ENCODE measurements at regions not wholly inside any gene's neighbourhood (a gene's known extent, or its start where the extent isn't known, plus 50 kb on each side); places are given as distances from the start of the nearest gene placed in this dataset.
"Not testable (repeated sequence)": the region's sequence is repeated elsewhere in the genome, so short reads cannot be mapped to it uniquely, and the experiment has no call there.

DNA sequence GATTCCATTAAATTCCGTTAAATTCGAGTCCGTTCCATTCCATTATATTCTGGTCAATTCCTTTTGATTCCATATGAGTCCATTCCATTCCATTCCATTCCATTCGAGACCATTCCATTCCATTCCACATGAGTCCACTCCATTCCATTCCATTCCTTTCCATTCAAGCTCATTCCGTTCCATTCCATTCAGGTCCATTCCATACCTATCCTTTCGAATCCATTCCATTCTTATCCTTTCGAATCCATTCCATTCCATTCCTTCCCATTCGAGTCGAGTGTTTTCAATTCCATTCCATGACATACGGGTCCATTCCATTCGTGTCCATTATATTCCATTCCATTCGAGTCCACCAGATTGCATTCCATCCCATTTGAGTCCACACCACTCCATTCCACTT, 1127.4 kb downstream of the RPIA start:
- no peak for ATAC-seq (ENCODE audit: low read depth)
- H3K36me3 Mint-ChIP-seq = peaks cover 43% of the 10 kb centered on the region
- H3K9me3 Mint-ChIP-seq = peaks cover 96% of the 10 kb centered on the region
- H3K4me3 Mint-ChIP-seq = no peak overlapping the region
- no peaks in the 10 kb centered on the region for H3K4me1 Mint-ChIP-seq
- no peak overlapping the region for H3K27ac Mint-ChIP-seq
- H3K27me3 Mint-ChIP-seq = no peaks in the 10 kb centered on the region
- no peak for DNase-seq
- POLR2A ChIA-PET = no interaction called here

DNA sequence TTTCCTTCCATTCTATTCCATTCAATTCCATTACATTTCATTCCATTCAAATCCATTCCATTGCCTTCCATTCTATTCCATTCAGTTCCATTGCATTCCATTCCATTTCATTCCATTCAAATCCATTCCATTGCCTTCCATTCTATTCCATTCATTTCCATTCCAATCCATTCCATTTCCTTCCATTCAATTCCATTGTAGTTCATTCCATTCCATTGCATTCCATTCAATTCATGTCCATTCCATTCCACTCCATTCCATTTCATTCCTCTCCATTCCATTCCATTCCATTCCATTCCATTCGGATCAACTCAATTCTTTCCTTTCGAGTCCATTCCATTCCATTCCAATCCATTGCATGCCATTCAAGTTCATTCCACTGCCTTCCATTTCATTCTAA, 1128.3 kb downstream of the RPIA start:
- Mint-ChIP-seq H3K27ac (no peak overlapping the region), H3K4me1 (no peaks in the 10 kb centered on the region), H3K36me3 (peaks cover 43% of the 10 kb centered on the region), H3K9me3 (peaks cover 94% of the 10 kb centered on the region), H3K27me3 (no peaks in the 10 kb centered on the region), H3K4me3 (no peak overlapping the region)
- POLR2A ChIA-PET = no interaction called here
- ATAC-seq (ENCODE audit: low read depth) (no peak), DNase-seq (no peak)

DNA sequence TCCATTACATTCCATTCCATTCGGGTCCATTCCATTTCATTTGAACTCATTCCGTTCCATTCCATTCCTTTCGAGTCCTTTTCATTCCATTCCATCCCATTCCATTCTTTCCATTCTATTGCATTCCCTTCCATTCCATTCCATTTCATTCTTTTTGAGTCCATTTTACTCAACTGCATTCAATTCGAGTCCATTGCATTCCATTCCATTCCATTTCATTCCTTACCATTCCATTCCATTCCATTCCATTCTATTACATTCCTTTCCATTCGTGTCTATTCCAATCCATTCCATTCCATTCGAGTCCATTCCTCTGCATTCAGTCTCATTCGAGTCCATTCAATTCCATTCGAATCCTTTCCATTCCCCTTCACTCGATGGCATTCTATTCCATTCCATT, 1128.8 kb downstream of the RPIA start:
- DNase-seq = no peak
- Mint-ChIP-seq H3K9me3 (peaks cover 89% of the 10 kb centered on the region), H3K4me3 (no peak overlapping the region), H3K4me1 (no peaks in the 10 kb centered on the region), H3K27ac (no peak overlapping the region), H3K27me3 (no peaks in the 10 kb centered on the region), H3K36me3 (peaks cover 43% of the 10 kb centered on the region)
- no peak for ATAC-seq (ENCODE audit: low read depth)
- POLR2A ChIA-PET = no interaction called here

DNA sequence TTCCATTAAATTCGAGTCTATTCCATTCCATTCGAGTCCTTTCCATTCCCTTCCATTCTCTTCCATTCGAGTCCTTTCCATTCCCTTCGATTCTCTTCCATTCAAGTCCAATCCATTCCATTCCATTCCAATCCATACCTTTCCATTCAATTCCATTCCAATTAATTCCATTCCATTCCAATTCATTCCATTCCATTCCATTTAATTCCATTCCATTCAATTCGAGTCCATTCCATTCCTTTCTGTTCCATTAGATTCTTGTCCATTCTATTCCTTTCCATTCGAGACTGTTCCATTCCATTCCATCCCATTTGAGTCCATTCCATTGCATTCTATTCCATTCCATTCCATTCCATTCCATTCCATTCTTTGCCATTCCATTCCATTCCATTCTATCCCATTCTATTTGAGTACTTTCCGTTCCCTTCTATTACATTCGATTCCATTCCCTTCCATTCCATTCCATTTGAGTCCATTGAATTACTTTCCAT, 1130.0 kb downstream of the RPIA start:
- Mint-ChIP-seq H3K9me3 (peaks cover 77% of the 10 kb centered on the region), H3K4me3 (no peak overlapping the region), H3K36me3 (peaks cover 48% of the 10 kb centered on the region)

DNA sequence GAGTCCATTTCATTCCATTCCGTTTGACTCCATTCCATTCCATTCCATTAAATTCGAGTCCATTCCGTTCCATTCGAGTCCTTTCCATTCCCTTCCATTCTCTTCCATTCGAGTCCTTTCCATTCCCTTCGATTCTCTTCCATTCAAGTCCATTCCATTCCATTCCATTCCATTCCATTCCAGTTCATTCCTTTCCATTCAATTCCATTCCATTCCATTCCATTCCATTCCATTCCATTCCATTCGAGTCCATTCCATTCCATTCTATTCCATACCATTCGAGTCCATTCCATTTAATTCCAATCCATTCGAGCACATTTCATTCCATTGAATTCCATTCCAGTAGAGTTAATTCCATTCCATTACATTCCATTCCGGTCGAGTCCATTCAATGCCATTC, 1130.9 kb downstream of the RPIA start:
- H3K27ac Mint-ChIP-seq; H3K4me3 Mint-ChIP-seq; H3K4me1 Mint-ChIP-seq; H3K27me3 Mint-ChIP-seq; DNase-seq; ATAC-seq (ENCODE audit: low read depth); POLR2A ChIA-PET: not testable (repeated sequence)
- peaks cover 52% of the 10 kb centered on the region for H3K36me3 Mint-ChIP-seq
- peaks cover 69% of the 10 kb centered on the region for H3K9me3 Mint-ChIP-seq

More for the DNA sequence above, 1130.0 kb downstream of the RPIA start:
- no peak for ATAC-seq (ENCODE audit: low read depth)
- POLR2A ChIA-PET = no interaction called here
- no peaks in the 10 kb centered on the region for H3K4me1 Mint-ChIP-seq
- H3K27ac Mint-ChIP-seq = no peak overlapping the region
- no peak for DNase-seq
- H3K27me3 Mint-ChIP-seq = no peaks in the 10 kb centered on the region

DNA sequence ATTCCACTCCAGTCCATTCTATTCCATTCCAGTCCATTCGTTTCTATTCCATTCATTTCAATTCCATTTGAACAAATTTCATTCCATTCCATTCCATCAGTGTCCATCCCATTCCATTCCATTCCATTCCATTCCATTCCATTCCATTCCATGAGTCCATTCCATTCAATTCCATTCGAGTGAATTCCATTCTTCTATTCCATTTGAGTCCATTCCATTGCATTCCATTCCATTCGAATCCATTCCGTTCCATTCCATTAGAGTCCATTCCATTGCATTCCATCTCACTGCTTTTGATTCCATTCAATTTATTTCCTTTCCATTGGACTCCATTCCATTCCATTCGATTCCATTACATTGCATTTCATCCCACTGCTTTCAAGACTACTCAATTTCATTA, 1132.1 kb downstream of the RPIA start:
- Mint-ChIP-seq H3K9me3 (peaks cover 57% of the 10 kb centered on the region), H3K36me3 (peaks cover 43% of the 10 kb centered on the region), H3K27me3 (no peaks in the 10 kb centered on the region), H3K4me1 (no peaks in the 10 kb centered on the region), H3K4me3 (no peak overlapping the region), H3K27ac (no peak overlapping the region)
- no peak for DNase-seq
- ATAC-seq (ENCODE audit: low read depth) = no peak
- POLR2A ChIA-PET = no interaction called here

DNA sequence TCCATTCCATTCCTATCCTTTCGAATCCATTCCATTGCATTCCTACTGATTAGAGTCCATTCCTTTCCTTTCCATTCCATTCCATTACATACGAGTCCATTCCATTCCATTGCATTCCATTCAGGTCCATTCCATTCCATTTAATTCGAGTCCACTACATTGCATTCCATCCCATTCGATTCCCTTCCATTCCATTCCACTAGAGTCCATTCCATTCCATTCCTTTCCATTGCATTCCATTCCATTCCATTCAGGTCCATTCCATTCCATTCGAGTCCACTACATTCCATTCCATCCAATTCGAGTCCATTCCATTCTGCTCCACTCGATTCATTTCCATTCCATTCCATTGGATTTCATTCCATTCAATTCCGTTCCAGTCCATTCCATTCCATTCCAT, 1133.6 kb downstream of the RPIA start:
- Mint-ChIP-seq H3K27ac (no peak overlapping the region), H3K4me3 (no peak overlapping the region), H3K36me3 (peaks cover 41% of the 10 kb centered on the region), H3K4me1 (no peaks in the 10 kb centered on the region), H3K27me3 (no peaks in the 10 kb centered on the region), H3K9me3 (peaks cover 50% of the 10 kb centered on the region)
- ATAC-seq (ENCODE audit: low read depth) = no peak
- DNase-seq = no peak
- POLR2A ChIA-PET = no interaction called here

DNA sequence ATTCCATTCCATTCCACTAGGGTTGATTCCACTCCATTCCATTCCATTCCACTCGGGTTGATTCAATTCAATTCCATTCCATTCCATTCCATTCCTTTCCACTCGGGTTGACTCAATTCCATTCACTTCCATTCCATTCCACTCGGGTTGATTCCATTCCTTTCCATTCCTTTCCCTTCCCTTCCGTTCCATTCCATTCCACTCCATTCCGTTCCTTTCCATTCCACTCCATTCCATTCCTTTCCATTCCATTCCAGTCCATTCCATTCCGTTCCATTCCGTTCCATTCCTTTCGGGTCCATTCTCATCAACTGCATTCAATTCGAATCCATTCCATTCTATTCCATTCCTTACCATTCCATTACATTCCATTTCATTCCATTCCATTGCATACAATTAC, 1135.3 kb downstream of the RPIA start:
- H3K4me1 Mint-ChIP-seq; H3K27me3 Mint-ChIP-seq; POLR2A ChIA-PET; H3K27ac Mint-ChIP-seq; H3K4me3 Mint-ChIP-seq; DNase-seq; ATAC-seq (ENCODE audit: low read depth): not testable (repeated sequence)
- H3K9me3 Mint-ChIP-seq = peaks cover 49% of the 10 kb centered on the region
- peaks cover 39% of the 10 kb centered on the region for H3K36me3 Mint-ChIP-seq

DNA sequence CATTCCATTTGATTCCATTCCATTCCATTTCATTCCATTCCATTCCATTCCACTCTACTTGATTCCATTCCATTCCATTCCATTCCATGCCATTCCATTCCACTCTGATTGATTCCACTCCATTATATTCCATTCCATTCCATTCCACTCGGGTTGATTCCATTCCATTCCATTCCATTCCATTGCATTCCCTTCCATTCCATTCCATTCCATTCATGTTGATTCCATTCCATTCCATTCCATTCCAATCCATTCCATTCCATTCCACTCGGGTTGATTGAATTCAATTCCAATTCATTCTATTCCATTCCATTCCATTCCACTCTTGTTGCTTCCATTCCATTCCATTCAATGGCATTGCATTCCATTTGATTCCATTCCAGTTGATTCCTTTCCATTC, 1136.4 kb downstream of the RPIA start:
- POLR2A ChIA-PET; ATAC-seq (ENCODE audit: low read depth); H3K27me3 Mint-ChIP-seq; H3K4me3 Mint-ChIP-seq; H3K27ac Mint-ChIP-seq; DNase-seq; H3K4me1 Mint-ChIP-seq: not testable (repeated sequence)
- H3K36me3 Mint-ChIP-seq = peaks cover 35% of the 10 kb centered on the region
- peaks cover 46% of the 10 kb centered on the region for H3K9me3 Mint-ChIP-seq

DNA sequence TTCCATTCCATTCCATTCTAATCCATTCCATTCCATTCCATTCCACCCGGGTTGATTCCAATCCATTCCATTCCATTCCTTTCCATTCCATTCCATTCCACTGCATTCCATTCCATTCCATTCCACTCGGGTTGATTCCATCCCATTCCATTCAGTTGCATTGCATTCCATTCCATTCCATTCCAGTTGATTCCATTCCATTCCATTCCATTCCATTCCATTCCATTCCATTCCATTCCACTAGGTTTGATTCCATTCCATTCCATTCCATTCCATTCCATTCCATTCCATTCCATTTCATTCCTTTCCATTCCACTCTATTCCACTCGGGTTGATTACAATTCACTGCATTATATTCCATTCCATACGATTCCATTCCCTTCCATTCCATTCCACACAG, 1136.9 kb downstream of the RPIA start:
- H3K4me3 Mint-ChIP-seq; DNase-seq; H3K4me1 Mint-ChIP-seq; POLR2A ChIA-PET; ATAC-seq (ENCODE audit: low read depth); H3K27ac Mint-ChIP-seq; H3K27me3 Mint-ChIP-seq: not testable (repeated sequence)
- Mint-ChIP-seq H3K36me3 (peaks cover 35% of the 10 kb centered on the region), H3K9me3 (peaks cover 42% of the 10 kb centered on the region)

DNA sequence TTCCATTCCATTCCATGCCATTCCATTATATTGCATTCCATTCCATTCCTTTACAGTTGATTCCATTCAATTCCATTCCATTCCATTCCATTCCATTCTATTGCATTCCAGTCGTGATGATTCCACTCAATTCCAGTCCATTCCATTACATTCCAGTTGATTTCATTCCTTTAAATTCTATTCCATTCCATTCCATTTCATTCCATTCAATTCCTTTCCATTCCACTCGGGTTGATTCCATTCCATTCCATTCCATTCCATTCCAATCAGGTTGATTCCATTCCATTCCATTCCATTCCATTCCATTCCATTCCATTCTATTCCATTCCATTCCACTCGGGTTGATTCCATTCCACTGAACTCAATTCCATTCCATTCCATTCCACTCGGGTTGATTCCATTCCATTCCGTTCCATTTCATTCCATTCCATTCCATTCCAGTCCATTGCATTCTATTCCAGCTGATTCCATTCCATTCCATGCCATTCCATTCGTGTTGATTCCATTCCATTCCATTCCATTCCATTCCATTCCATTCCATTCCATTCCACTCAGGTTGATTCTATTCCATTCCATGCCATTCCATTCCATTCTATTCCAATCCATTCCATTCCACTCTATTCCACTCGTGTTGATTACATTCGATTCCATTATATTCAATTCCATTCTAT, 1137.6 kb downstream of the RPIA start:
- peaks cover 36% of the 10 kb centered on the region for H3K9me3 Mint-ChIP-seq
- H3K4me3 Mint-ChIP-seq; DNase-seq; ATAC-seq (ENCODE audit: low read depth); POLR2A ChIA-PET; H3K4me1 Mint-ChIP-seq; H3K27ac Mint-ChIP-seq; H3K27me3 Mint-ChIP-seq: not testable (repeated sequence)
- H3K36me3 Mint-ChIP-seq = peaks cover 30% of the 10 kb centered on the region

DNA sequence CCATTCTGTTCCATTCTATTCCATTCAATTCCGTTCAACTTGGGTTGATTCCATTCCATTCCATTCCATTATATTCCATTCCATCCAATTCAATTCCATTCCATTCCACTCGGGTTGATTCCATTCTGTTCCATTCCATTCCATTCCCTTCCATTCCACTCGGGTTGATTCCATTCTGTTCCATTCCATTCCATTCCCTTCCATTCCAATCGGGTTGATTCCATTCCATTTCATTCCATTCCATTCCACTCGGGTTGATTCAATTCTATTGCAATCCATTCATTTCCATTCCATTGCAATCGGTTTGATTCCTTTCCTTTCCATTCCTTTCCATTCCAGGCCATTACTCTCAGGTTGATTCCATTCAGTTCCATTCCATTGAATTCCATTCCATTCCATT, 1138.4 kb downstream of the RPIA start:
- Mint-ChIP-seq H3K4me3 (no peak overlapping the region), H3K27me3 (no peaks in the 10 kb centered on the region), H3K4me1 (no peaks in the 10 kb centered on the region), H3K9me3 (peaks cover 37% of the 10 kb centered on the region), H3K27ac (no peak overlapping the region), H3K36me3 (peaks cover 31% of the 10 kb centered on the region)
- POLR2A ChIA-PET = no interaction called here
- DNase-seq (no peak), ATAC-seq (ENCODE audit: low read depth) (no peak)

DNA sequence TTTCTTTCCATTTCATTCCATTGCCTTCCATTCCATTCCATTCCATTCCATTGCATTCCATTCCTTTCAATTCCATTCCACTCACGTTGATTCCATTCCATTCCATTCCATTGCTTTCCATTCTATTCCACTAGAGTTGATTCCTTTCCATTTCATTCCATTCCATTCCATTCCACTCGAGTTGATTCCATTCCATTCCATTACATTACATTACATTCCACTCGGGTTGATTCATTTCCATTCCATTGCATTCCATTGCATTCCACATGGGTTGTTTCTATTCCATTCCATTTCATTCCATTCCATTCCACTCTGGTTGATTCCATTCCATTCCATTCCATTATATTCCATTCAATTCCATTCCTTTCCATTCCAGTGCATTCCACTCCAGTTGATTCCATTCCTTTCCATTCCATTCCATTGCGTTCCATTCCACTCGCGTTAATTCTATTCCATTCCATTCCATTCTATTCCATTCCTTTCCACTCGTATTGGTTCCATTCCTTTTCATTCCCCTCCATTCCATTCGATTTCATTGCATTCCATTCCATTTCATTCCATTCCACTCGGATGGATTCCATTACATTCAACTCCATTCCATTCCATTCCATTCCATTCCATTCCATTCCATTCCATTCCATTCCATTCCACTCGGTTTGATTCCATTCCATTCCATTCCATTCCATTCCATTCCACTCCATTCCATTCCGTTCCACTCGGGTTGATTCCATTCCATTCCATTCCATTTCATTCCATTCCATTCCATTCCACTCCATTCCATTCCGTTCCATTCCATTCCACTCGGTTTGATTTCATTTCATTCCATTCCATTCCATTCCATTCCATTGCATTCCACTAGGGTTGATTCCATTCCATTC, 1139.1 kb downstream of the RPIA start:
- DNase-seq, H3K4me3 Mint-ChIP-seq, H3K4me1 Mint-ChIP-seq, H3K27me3 Mint-ChIP-seq, POLR2A ChIA-PET, H3K27ac Mint-ChIP-seq: not testable (repeated sequence)
- Mint-ChIP-seq H3K9me3 (peaks cover 38% of the 10 kb centered on the region), H3K36me3 (peaks cover 28% of the 10 kb centered on the region)
- ATAC-seq (ENCODE audit: low read depth) = peak; percentile 34
